Kidney tubule cell (primary cell): ENCODE measurements at regions not wholly inside any gene's neighbourhood (a gene's known extent, or its start where the extent isn't known, plus 50 kb on each side); places are given as distances from the start of the nearest gene placed in this dataset.

Experiments
- DNase-seq: peaks from one replicate; pipeline ENCODE4 v3.0.0-alpha.2; 2018; ENCODE audit warnings: low spot score

DNA sequence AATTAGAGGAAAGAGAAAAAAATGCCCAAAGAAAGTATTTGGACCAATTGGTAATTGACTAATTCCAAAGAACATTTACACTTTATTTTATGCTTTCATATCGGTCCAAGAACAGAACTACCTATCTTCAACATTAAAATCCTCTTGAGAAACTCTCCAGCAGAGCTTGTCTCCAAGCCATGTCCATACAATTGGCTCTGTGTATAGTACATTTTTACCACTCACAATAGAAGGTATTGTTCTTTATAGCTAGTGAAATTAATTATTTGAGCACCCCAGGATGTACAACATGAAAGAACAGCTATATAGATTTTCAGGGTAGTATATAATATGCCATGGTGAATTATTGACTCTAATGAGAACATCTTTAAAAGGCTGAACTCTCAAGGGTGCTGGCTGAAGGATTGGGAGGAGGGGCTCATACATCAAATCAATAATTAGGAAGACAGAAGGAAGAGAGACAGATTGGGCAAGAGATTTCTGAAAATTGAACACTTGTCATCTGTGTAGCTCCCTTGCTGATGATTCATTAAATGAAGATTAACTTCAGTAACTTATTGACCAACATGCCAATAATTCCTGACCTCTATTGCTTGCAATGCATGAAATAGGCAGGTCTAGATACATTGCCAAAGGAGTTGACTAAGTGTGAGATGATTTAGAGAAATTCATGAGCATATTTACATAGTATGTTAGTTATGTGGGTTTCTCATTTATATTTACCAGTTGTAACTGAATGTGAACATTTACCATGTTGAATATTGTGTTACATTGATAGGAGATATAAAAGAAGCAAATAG is 249.7 kb downstream of the MTERF1 start:
- DNase-seq = peak; percentile 86

DNA sequence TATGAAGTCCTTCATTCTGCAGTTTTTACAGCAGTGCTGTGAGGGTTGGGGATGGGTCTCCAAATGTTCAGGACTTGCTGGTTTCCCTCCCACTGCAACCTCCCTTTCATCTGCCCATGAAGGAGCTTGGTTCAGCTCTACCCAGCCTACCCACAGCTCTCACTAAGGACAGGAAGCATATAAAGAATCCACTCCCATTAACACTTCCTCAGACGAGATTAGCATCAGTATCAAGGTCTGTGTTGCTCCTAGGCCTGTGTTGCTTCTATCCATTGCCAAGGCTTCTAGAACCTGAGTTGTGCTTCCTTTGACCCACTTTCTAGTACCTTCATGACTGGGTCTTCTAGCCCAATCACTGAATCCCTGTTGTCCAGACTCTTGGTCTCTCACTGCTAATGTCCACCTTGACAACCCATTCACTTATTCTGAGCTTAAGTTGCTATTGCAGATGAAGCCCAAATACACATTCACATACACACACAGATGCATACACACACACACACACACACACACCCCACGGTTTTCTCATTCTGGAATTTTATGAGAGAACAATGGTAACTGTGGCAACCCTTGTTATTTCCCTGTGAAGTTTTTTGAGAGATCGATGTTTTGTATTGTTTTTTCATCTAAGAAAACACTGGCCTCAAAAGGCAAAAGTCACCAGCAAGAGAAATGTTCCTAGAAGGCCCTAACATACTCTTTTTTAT is 248.1 kb downstream of the MTERF1 start:
- DNase-seq = no peak

DNA sequence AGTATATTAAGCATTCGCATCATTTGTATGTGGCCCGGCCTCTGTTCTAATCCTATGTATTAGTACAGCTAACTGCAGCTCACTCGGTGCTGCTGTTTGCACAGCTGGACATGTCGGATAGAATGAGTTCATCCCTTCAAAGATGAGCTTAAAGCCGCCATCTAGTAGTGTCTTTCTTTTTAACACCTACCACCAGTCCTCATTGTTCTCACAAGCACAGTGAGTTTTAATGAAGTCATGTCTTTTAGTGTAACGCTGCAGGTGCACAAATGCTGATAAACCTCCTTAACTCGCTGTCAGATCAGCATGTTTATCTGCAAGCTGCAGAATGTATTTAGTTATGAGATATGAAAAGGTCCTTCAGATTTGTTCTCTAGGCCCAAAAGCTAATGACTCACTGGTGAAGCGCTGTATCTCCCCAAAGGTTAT is 247.5 kb downstream of the MTERF1 start:
- DNase-seq = no peak

DNA sequence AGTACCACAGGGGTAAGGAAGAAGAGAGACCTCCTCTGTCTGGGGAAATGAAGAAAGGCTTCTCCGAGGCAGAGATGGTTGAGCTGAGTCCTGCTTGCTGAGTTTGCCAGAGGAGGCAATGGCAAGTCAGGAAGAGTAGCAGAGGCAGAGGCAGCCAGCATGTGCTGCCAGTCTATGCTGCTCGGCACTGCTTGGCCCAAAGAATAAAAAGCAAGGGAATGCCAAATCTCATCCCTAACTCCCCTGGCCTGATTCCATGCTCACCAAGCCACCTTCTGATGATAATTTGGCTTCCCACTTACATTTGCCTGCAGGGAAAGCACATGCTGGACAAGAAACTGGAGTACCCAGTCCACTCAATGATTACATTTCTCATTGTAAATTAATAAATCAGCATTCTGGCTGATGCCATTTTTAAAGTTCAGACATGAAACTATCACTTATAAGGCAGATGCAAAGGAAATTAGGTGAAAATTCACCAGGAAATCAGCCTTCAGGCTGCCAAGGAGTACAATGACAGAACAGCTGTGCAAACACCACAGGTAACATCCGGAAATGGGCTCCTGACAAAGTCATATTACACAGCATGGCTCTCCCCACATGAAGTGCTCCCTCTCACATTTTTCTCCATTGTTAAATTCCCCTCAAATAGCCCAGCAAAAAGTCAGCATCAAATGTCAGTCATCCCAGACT is 245.9 kb downstream of the MTERF1 start:
- DNase-seq = no peak

DNA sequence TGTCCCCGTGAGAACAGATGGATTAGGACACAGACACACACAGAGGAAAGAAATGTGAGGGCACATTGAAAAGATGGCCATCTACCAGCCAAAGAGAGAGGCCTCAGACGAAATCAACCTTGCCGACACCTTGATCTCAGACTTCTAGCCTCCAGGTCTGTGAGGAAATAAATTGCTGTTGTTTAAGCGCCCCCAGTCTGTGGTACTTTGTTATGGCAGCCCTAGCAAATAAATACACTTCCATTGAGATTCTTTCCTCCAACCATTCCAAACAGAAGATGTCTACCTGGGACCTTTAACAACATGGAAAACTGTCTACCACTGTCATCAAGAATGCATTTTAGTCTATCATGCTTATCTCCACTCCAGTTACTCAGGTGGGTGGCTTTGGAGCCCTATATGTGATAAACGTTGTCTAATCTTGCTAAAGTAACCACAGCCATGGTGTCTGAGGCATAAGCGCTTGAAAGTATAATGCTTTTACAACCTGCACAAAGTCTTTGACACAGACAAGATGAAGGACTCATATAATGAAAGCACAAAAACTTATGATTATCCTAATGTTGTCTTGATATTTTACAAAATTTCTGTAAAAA is 244.3 kb downstream of the MTERF1 start:
- DNase-seq = peak; percentile 63

DNA sequence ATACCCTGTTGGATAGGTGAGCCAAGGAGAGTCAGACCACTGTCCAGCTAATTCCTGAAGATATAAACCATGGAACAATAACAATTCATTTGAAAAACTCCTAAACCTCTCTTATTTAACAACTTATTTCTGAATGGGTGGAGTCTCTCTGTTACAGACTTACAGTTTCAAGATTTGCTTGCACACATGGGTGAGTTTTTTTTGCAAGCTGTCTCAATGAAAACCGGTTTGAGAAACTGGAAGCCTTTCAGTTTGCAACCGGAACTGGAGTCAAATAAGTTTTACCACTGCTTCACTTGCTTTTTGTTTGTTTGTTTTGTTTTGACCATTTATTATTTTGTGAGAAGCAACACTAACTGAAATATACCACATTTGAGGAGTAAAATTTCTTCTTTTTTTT is 243.8 kb downstream of the MTERF1 start:
- DNase-seq = no peak

DNA sequence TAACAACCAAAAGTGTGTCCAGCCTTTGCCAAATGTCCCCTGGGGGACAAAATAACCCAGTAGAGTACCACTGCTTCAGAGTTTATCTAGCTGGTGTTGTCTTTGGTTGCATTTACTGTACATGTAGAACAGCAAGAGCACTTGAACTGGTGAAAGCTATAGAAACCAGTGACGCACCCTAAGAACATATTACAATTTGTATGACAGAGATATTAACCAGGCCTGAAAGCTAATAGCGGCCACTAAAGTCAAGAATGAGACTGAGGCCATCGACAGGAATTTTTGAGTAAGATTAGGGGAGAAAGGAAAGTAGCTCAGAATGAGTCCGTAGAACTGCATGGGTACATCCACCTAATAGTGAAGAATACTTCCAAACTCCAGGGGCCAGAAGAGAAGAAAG is 236.2 kb downstream of the MTERF1 start:
- no peak for DNase-seq

DNA sequence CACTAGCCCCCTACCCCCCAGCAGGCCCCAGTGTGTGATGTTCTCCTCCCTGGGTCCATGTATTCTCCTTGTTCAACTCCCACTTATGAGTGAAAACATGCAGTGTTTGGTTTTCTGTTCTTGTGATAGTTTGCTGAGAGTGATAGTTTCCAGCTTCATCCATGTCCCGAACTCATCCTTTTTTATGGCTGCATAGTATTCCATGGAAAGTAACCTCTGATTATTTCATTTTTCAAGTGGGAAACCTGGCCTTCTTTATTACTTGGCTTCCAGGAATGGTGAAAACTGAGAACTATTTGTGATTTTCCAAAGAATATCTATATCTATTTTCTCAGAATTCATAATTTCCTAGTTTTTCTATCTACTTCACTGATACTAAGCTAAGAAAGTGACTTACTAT is 235.0 kb downstream of the MTERF1 start:
- no peak for DNase-seq

DNA sequence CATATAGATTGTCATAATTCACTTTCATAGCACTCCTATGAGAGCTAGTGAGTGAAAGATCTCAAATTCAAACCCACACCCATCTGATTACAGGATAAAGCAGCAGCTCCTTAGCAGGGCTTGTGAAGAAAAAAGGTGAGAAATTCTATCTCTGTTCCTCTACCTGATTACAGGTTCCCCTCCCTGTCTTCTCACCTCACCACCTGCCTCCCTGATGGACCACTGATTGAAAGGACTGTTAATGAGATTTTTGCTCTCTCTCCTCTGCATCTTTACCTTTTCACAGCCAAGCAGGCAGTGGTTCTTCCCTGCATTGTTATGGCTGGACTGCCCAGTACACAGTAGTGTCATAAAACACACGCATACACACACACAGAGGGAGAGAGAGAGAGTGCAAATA is 228.5 kb downstream of the MTERF1 start:
- no peak for DNase-seq

DNA sequence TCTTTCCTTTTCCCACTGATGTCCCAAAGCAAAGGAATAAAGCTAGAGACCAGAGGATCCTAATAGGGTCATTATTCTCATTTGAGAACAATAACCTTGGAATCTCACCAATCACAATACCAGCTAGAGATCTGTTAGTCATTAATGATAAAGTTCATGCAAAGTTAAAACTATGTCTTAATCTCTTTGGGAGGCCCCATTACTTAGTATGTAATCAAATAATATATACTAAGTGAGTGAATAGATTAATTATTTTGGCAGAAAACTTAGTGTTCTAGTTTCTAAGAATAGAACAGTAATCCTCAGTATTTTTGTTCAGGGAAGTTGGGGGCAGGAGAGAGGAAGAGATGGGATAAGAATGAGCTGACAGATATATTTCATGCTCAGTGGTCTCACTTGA is 227.2 kb downstream of the MTERF1 start:
- DNase-seq = no peak

DNA sequence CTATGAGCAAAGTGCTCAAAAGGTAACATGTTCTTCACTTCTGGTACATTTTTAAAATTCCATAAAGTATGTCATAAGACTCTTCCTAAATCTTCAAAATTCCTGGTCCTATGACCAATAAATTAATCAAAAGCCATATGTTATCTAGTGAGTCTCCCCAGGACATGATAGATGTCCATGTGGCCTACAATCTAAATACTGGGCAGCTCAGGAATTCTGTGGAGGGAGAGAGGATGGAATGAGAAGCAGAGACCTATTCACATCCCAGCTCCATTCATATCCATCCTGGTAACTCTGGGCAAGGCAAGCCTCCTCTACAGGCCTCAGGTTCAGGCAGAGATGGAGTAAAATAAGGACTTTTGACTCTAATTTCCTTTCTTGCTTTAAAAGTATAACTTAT is 224.8 kb downstream of the MTERF1 start:
- DNase-seq = no peak

DNA sequence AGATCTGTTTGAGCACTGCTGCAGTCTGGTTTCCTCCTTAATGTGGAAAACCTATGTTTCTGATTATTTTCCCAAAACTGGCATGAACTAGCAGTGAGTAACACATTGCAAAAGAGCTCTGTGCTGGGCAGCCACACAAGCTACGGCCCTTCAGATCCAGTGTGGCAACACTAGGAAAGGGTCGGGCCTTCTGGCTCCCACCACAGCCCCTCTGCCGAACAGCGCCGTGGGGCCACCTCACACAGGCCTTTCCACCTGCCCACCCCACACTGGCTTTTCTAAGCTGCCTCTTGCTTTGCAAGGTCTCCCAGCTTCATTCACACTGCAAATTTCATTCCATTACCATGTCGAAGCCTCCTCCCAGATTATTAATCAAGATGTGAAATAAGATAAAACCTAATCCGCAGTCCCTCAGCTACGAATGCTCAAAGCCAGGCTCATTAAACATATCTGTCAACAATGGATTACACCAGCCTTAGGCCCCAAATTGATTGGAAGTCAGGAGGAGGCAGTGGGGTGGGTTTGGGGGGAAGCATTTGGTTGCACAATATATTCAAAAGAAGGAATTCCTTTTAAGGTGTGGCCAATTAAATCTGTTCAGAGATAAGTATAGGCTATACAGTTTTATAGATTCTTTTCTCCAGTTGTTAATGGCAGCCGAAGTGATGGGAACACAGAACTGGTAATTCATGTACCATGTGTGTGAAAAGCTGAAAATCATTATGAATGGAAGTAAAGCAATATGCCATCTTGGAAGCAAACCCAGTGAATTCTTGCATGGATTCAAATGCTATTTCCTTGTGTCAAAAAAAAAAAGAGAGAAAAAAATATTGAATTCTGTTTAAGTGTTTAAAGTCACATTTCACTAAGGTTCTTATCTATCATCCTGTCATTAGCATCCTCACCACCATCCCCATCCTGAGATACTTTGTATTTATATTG is 223.7 kb downstream of the MTERF1 start:
- no peak for DNase-seq

DNA sequence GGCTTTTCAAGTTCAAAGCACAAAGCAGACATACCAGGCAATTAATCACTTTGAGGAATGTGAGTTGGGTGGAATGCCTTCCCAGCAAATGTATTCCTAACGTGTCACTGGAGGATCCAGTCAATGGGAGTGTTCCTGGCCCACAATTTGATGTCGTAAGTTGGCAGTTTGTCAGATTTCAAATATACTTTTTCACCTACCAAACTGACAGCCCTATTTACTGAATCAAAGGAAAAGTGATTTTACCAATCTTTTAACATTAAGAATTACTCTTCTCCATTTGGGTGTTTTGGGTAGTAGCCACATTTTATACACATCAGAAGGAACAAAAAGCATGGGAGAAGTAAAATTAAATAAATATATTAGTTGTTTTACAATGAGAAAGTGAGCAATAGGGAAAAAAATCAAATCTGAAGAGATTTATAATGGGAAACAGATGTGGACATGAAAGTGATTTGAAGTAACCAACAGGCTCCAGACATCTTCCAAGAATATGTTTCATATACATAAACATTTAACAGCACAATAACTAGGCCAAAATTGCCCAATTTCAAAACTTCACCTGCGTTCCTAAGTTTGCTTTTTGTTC is 222.9 kb downstream of the MTERF1 start:
- DNase-seq = peak; percentile 83

DNA sequence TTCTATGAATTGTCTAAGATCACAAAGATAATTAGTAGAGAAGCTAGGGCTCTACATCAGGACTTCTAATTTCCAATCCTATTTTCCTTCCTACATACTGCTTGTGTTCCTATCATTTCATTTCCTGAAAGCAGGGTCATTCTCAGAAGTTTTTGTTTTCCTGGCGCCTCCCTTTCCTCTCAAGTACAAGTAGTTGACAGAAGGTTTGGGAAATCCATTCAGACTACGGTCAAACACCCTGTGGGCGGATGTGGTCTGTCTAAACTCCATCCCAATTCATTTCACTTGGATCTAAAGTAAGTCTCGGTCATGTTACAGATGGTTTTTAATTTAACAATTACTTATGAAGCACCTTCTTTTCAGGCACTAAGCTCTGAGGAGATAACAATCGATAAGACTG is 221.4 kb downstream of the MTERF1 start:
- no peak for DNase-seq

DNA sequence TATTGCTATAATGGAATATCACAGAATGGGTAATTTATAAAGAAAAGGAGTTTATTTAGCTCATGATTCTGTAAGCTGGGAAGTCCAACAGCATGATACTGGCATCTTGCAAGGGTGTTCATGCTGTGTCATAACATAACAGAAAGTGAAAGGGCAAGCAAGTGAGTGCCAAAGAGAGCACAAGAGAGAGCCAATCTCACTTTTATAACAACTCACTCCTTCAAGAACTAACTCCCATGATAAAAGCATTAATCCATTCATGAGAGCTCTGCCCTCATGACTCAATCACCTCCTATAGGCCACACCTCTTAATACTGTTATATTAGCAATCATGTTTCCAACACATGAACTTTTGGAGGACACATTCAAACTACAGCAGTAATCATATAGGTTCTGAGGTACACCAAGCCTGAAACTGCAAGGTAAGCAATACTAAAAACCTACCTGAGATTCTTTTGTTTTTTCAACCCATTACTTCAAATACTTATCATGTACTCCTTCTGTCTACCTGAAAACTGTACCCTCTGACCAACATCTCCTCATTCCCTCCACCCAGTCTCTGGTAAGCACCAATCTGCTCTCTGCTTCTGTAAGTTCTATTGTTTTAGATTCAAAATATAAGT is 219.7 kb downstream of the MTERF1 start:
- DNase-seq = peak; percentile 1

DNA sequence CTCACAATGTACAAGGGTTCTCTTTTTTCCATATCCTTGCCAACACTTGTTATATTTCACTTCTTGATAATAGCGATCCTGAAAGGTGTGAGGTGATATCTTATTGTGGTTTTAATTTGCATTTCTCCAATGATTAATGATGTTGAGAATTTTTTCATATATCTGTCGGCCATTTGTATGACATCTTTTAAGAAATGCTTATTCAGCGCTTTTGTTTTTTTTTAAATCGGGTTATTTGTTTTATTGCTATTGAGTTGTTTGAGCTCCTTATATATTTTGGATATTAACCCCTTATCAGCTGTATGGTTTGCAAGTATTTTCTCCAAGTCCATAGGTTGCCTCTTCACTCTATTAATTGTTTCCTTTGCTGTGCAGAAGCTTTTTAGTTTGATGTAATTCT is 218.8 kb downstream of the MTERF1 start:
- DNase-seq = no peak

DNA sequence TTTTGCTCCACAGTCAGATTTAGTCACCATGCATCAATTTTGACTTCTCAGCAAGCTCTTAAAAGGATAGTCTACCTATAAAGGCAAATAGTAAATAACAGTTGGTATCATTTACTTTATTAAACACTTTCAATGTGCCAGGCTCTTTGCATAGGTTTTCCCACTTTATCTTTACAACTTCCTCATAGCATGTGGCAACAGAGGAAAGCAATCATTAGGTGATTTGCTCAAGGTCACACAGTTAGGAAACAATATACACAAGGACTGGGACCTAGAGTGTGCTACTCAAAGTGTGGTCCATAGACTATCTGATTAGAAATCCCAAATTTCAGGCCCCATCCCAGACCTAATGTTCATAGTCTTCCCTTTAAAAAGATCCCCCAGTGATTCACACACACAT is 212.3 kb downstream of the MTERF1 start:
- DNase-seq = no peak

DNA sequence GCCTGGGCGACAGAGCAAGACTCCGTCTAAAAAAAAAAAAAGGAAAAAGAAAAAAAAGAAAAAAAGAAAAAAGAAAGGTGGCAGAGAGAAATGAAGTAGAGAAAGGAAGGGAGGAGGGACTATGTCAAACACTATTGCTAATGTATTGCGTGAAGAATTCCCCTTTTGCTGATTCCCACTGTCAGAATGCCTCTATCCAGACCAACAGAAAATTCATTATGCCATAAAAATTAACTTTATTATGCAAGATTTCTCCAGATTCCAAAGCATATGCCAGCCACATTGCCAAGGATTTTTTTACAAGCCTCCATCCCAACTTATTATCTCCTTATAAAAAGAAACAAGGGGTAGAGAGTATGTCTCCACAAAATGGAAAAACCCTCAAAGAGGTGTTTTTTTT is 209.3 kb downstream of the MTERF1 start:
- DNase-seq = no peak

DNA sequence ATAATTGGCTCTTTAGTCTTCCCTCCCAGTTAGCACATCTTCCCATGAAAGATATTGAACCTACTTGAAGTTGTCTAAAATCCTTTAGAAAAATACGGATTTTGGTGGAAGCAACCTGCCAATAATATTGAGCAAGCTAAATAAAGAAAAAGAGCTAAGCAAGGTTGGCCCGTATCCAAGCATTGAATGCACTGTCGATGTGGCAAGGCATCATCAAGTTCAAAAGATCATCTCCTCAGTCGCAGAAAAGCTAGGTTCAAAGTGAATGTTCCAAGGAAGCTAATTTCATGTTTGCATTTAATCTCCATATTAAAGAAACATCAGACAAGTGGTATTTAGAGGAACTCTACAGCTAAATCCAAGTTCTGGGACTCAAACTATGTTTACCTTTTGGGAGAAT is 206.0 kb downstream of the MTERF1 start:
- no peak for DNase-seq

DNA sequence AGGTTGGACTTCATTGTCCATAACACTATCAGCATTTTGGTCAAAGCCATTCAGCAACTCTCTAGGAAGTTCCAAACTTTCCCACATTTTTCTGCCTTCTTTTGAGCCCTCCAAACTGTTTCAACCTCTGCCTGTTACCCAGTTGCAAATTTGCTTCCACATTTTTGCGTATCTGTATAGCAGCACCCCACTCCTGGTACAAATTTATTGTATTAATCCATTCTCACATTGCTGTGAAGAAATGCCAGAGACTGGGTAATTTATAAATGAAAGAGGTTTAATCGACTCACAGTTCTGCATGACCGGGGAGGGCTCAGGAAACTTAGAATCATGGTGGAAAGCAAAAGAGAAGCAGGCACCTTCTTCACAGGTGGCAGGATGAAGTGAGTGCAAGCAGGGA is 198.8 kb downstream of the MTERF1 start:
- no peak for DNase-seq

DNA sequence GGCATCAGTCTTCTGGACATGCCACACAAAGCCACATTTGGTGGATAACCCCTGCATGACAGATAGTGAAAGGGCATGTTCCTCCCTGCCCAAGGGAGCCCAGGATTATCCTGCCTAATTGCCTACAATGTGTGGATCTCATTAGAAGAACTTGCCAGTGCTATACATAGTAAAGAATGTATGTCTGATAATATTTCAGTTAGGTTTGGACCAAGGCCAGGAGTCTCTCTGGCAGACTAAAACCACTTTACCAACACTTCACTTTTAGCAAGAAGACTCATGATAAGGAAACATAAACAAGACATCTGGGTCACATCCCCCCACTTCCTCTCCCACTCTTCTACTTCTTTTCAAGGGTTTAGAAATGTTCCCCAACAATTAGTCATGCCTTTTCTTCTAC is 196.7 kb downstream of the MTERF1 start:
- no peak for DNase-seq
